ENCODE measurements at regions not wholly inside any gene's neighbourhood (a gene's known extent, or its start where the extent isn't known, plus 50 kb on each side); places are given as distances from the start of the nearest gene placed in this dataset.

- H4K20me1 ChIP-seq (ENCODE audit: insufficient read depth), result no peaks in the 10 kb centered on the region
- H3K27ac ChIP-seq (ENCODE audit: low read depth in 2 of 2, low read length in 1 of 2), result no peak overlapping the region
- DNase-seq, result no peak
- no peak overlapping the region for H3K4me2 ChIP-seq
- no peak for TF ChIP-seq SMC3 (IDR thresholded peaks at IDR 0.05; ENCODE audit: low read depth, low read length)
- TF ChIP-seq USF1 (IDR thresholded peaks at IDR 0.05; ENCODE audit: borderline replicate concordance, low read depth), result no peak
- no peak for TF ChIP-seq IRF3 (IDR thresholded peaks at IDR 0.05; ENCODE audit: low read depth, low read length)
- TF ChIP-seq FOXM1 (IDR thresholded peaks at IDR 0.05; ENCODE audit: low read depth), result no peak
- no peak for TF ChIP-seq ZBTB33 (IDR thresholded peaks at IDR 0.05; ENCODE audit: borderline replicate concordance, low read depth)
- no peak for TF ChIP-seq NFIC (IDR thresholded peaks at IDR 0.05; ENCODE audit: borderline replicate concordance)
- no peak for TF ChIP-seq EZH2phosphoT487 (IDR thresholded peaks at IDR 0.05; ENCODE audit: borderline replicate concordance, low read depth)
- no peak for TF ChIP-seq FOSL2 (IDR thresholded peaks at IDR 0.05; ENCODE audit: borderline replicate concordance, low read depth)
- TF ChIP-seq MXI1 (IDR thresholded peaks at IDR 0.05; ENCODE audit: low read depth, low read length), result no peak
- no peak for TF ChIP-seq CHD2 (IDR thresholded peaks at IDR 0.05; ENCODE audit: low read length, partially characterized antibody)
- no peak for TF ChIP-seq MAX (IDR thresholded peaks at IDR 0.05; ENCODE audit: low read depth)
- TF ChIP-seq YY1 (IDR thresholded peaks at IDR 0.05; ENCODE audit: low read depth), result no peak
- no peak for TF ChIP-seq RXRA (IDR thresholded peaks at IDR 0.05; ENCODE audit: borderline replicate concordance, low read depth)
- no peak for TF ChIP-seq GATA2 (CRISPR knock-in tag; IDR thresholded peaks at IDR 0.05)
- no peak for TF ChIP-seq POLR2AphosphoS5 (IDR thresholded peaks at IDR 0.05; ENCODE audit: low read depth, low read length)
- no peak for TF ChIP-seq FOXJ3 (CRISPR knock-in tag; IDR thresholded peaks at IDR 0.05)
- no peak for TF ChIP-seq CTCF (IDR thresholded peaks at IDR 0.05)
- H3F3A ChIP-seq (replicated peaks; ENCODE audit: insufficient read depth), result no peaks in the 10 kb centered on the region
- H3K4me3 ChIP-seq (ENCODE audit: low read depth in 2 of 2, low read length in 1 of 2), result no peak overlapping the region
- H3K79me2 ChIP-seq (ENCODE audit: insufficient read depth), result no peaks in the 10 kb centered on the region
- H3K9ac ChIP-seq, result no peak overlapping the region
- 89% methylated on average over 4 of the region's 4 CpGs for WGBS (ENCODE audit: low lambda C conversion rate)
- ChIA-PET POLR2A (no interaction called here), CTCF (interaction anchor here (1.2 to 1.6 kb wide), 2 partner anchors 57 to 281 kb away, joined by 3 to 5 read pairs; no protein-coding TSS in a partner anchor)
- peaks cover 8 to 16% of the 10 kb centered on the region in 2 experiments; a peak in 3 of 4 replicates for H3K4me1 ChIP-seq (ENCODE audit: control insufficient read depth in 1 of 2, insufficient read depth in 2 of 2, low read depth in 1 of 2, low read length in 1 of 2)
- H3K27me3 ChIP-seq (ENCODE audit: insufficient read depth), result no peaks in the 10 kb centered on the region
- H3K36me3 ChIP-seq (replicated peaks in 1 of 2; ENCODE audit: control insufficient read depth in 1 of 2, insufficient read depth in 2 of 2, low read length in 1 of 2), result no peaks in the 10 kb centered on the region
- no peaks in the 10 kb centered on the region for H3K9me3 ChIP-seq
- H2AFZ ChIP-seq (ENCODE audit: low read depth), result no peak overlapping the region
- H3K9me2 ChIP-seq, result no peaks in the 10 kb centered on the region
Measured at GRCh38 chr5:38723426-38723825, 122.4 kb upstream of the OSMR start.

Data from SK-N-SH (cell line).